Naive thymus-derived CD4-positive, alpha-beta T cell (primary cell): ENCODE measurements at regions not wholly inside any gene's neighbourhood (a gene's known extent, or its start where the extent isn't known, plus 50 kb on each side); places are given as distances from the start of the nearest gene placed in this dataset.
A peak's percentile ranks its signal among the peaks of the same experiment; 100 is the strongest.

Source experiments
- ATAC-seq: fragments of 150-1000 bp; cut with Tn5 transposase; 2 replicates; pipeline ENCODE4 v1.10.0; 2021; ENCODE audit warnings: mild to moderate bottlenecking, moderate library complexity
- CTCF ChIA-PET: fragments of 350-600 bp; sonication (Branson Sonifier 250); formaldehyde crosslinking; loops from one replicate; lab custom pipeline; 2021; ENCODE audit warnings: antibody characterized with exemption; lab: Charles Lee
- POLR2A ChIA-PET: fragments of 350-600 bp; sonication (Branson Sonifier 250); formaldehyde crosslinking; loops from one replicate; lab custom pipeline; 2021; ENCODE audit warnings: antibody characterized with exemption, inconsistent platforms; lab: Charles Lee
- DNase-seq, 9 donors: peaks; one replicate each; pipeline versions ENCODE4 v3.0.0 to v3.0.0-alpha.2; 2020 to 2022; ENCODE audit warnings: mixed read lengths in 1 of 9
- H3K27ac ChIP-seq: one replicate; pipeline ENCODE4 v1.7.0; 2013; ENCODE audit warnings: mild to moderate bottlenecking, low read depth, low read length, moderate library complexity
- H3K27me3 ChIP-seq, 2 donors: one replicate each; pipeline ENCODE4 v1.7.0; 2013; ENCODE audit warnings: low read length in 2 of 2, mild to moderate bottlenecking in 2 of 2, moderate library complexity in 2 of 2; ENCODE audit not compliant: control insufficient read depth in 2 of 2, insufficient read depth in 2 of 2
- H3K36me3 ChIP-seq, 3 experiments: 1 replicate in 2 of 3; 2 replicates in 1 of 3; pipeline ENCODE4 v1.7.0; 2013; ENCODE audit warnings: low read length in 3 of 3, mild to moderate bottlenecking in 3 of 3, moderate library complexity in 1 of 3; ENCODE audit not compliant: insufficient read depth in 3 of 3, control insufficient read depth in 2 of 3
- H3K4me1 ChIP-seq, 2 donors: one replicate each; pipeline ENCODE4 v1.7.0; 2013; ENCODE audit warnings: low read length in 2 of 2, mild to moderate bottlenecking in 2 of 2, moderate library complexity in 1 of 2; ENCODE audit not compliant: control insufficient read depth in 2 of 2, insufficient read depth in 2 of 2
- H3K4me3 ChIP-seq: 2 replicates; pipeline ENCODE4 v1.7.0; 2013; ENCODE audit warnings: mild to moderate bottlenecking, low read length
- H3K9me3 ChIP-seq, 3 experiments: 1 replicate in 2 of 3; 2 replicates in 1 of 3; pipeline ENCODE4 v1.7.0; 2013; ENCODE audit warnings: low read length in 3 of 3; ENCODE audit not compliant: control insufficient read depth in 2 of 3
- H3K27ac Mint-ChIP-seq, 9 donors: one replicate each; pipeline ENCODE4 v1.8.0; 2020 to 2022; ENCODE audit warnings: mixed read lengths in 9 of 9, mild to moderate bottlenecking in 8 of 9, moderate library complexity in 5 of 9, inconsistent platforms in 2 of 9
- H3K27me3 Mint-ChIP-seq, 5 donors: one replicate each; pipeline ENCODE4 v1.8.0; 2021 to 2022; ENCODE audit warnings: mixed read lengths in 5 of 5, mild to moderate bottlenecking in 1 of 5
- H3K36me3 Mint-ChIP-seq, 5 donors: one replicate each; pipeline ENCODE4 v1.8.0; 2020 to 2022; ENCODE audit warnings: mixed read lengths in 5 of 5, mild to moderate bottlenecking in 3 of 5, inconsistent platforms in 1 of 5
- H3K4me1 Mint-ChIP-seq, 7 donors: one replicate each; pipeline ENCODE4 v1.8.0; 2020 to 2022; ENCODE audit warnings: mixed read lengths in 7 of 7, mild to moderate bottlenecking in 3 of 7, inconsistent platforms in 1 of 7
- H3K4me3 Mint-ChIP-seq, 10 donors: one replicate each; pipeline ENCODE4 v1.8.0; 2020 to 2022; ENCODE audit warnings: mild to moderate bottlenecking in 10 of 10, mixed read lengths in 10 of 10, moderate library complexity in 6 of 10, inconsistent platforms in 2 of 10
- H3K9me3 Mint-ChIP-seq, 11 donors: one replicate each; pipeline ENCODE4 v1.8.0; 2020 to 2022; ENCODE audit warnings: mixed read lengths in 11 of 11, mild to moderate bottlenecking in 4 of 11, inconsistent platforms in 1 of 11, moderate library complexity in 1 of 11
- intact Hi-C, 2 donors: fragments of 100-400 bp; cut with micrococcal nuclease; formaldehyde crosslinking; loops; one replicate each; pipeline ENCODE4 v1.15.1; 2023

- ATAC-seq (no peak), DNase-seq (no peak)
- H3K27ac ChIP-seq, result no peak overlapping the region
- H3K27me3 Mint-ChIP-seq, result no peaks in the 10 kb centered on the region
- no peak overlapping the region for H3K4me3 Mint-ChIP-seq
- no peaks in the 10 kb centered on the region for H3K4me1 ChIP-seq
- intact Hi-C loops, result no loop called here
- CTCF ChIA-PET, result no interaction called here
- H3K36me3 ChIP-seq, result no peaks in the 10 kb centered on the region
- H3K4me3 ChIP-seq, result no peak overlapping the region
- no peaks in the 10 kb centered on the region for H3K9me3 ChIP-seq
- H3K9me3 Mint-ChIP-seq, result peaks cover 0 to 10% (median 3%) of the 10 kb centered on the region in 11 donors
- POLR2A ChIA-PET, result no interaction called here
- no peak overlapping the region for H3K27ac Mint-ChIP-seq
- H3K36me3 Mint-ChIP-seq, result peaks cover 0 to 3% (median 0%) of the 10 kb centered on the region in 5 donors
- H3K27me3 ChIP-seq, result no peaks in the 10 kb centered on the region
- H3K4me1 Mint-ChIP-seq, result peaks cover 0 to 6% (median 0%) of the 10 kb centered on the region in 7 donors
These were observed 633.6 kb downstream of the BCL11B start for GRCh38 chr14:98638366-98638765.

GRCh38 chr14:98647754-98648153 is 624.2 kb downstream of the BCL11B start:
- CTCF ChIA-PET, result no interaction called here
- Mint-ChIP-seq H3K4me3 (no peak overlapping the region), H3K27me3 (no peaks in the 10 kb centered on the region)

GRCh38 chr14:98651037-98651436 is 621.0 kb downstream of the BCL11B start:
- POLR2A ChIA-PET, result no interaction called here
- H3K36me3 Mint-ChIP-seq, result peaks cover 3 to 11% (median 9%) of the 10 kb centered on the region in 5 donors
- intact Hi-C loops, result no loop called here

More at GRCh38 chr14:98647754-98648153, 624.2 kb downstream of the BCL11B start:
- Histone ChIP-seq H3K4me1 (no peaks in the 10 kb centered on the region), H3K9me3 (no peaks in the 10 kb centered on the region), H3K27me3 (no peaks in the 10 kb centered on the region), H3K36me3 (no peaks in the 10 kb centered on the region), H3K27ac (no peak overlapping the region), H3K4me3 (no peak overlapping the region)
- H3K36me3 Mint-ChIP-seq, result no peaks in the 10 kb centered on the region
- H3K9me3 Mint-ChIP-seq, result peaks cover 0 to 3% (median 0%) of the 10 kb centered on the region in 11 donors
- peaks cover 0 to 3% (median 0%) of the 10 kb centered on the region in 7 donors for H3K4me1 Mint-ChIP-seq
- POLR2A ChIA-PET, result no interaction called here
- intact Hi-C loops, result no loop called here
- H3K27ac Mint-ChIP-seq, result no peak overlapping the region
- DNase-seq, result no peak
- ATAC-seq, result no peak

GRCh38 chr14:98665007-98665406 is 607.0 kb downstream of the BCL11B start:
- H3K27me3 Mint-ChIP-seq, result peaks cover 0 to 18% (median 0%) of the 10 kb centered on the region in 5 donors
- H3K27ac Mint-ChIP-seq, result peak overlapping the region in 2 of 9 donors; percentile 14 to 18

More at GRCh38 chr14:98651037-98651436, 621.0 kb downstream of the BCL11B start:
- peaks cover 0 to 3% (median 0%) of the 10 kb centered on the region in 7 donors for H3K4me1 Mint-ChIP-seq
- no peak overlapping the region for H3K27ac Mint-ChIP-seq
- no peak for ATAC-seq
- peaks cover 0 to 13% (median 10%) of the 10 kb centered on the region in 11 donors for H3K9me3 Mint-ChIP-seq
- H3K27ac ChIP-seq, result no peak overlapping the region
- CTCF ChIA-PET, result no interaction called here
- no peaks in the 10 kb centered on the region for H3K27me3 ChIP-seq
- H3K27me3 Mint-ChIP-seq, result no peaks in the 10 kb centered on the region
- H3K4me1 ChIP-seq, result no peaks in the 10 kb centered on the region
- no peaks in the 10 kb centered on the region for H3K36me3 ChIP-seq
- H3K4me3 ChIP-seq, result no peak overlapping the region
- no peak overlapping the region for H3K4me3 Mint-ChIP-seq
- DNase-seq, result no peak
- H3K9me3 ChIP-seq, result peaks cover 0 to 8% (median 0%) of the 10 kb centered on the region in 3 experiments

GRCh38 chr14:98666545-98666944 is 605.5 kb downstream of the BCL11B start:
- peaks cover 0 to 30% (median 0%) of the 10 kb centered on the region in 5 donors for H3K27me3 Mint-ChIP-seq
- no peak overlapping the region for H3K27ac Mint-ChIP-seq
- CTCF ChIA-PET, result no interaction called here
- ATAC-seq, result no peak
- H3K9me3 Mint-ChIP-seq, result peaks cover 0 to 2% (median 0%) of the 10 kb centered on the region in 11 donors
- intact Hi-C loops, result no loop called here
- Histone ChIP-seq H3K4me1 (peaks cover 0 to 4% of the 10 kb centered on the region in 2 donors), H3K27ac (no peak overlapping the region), H3K9me3 (no peaks in the 10 kb centered on the region), H3K36me3 (no peaks in the 10 kb centered on the region), H3K4me3 (no peak overlapping the region), H3K27me3 (no peaks in the 10 kb centered on the region)
- POLR2A ChIA-PET, result no interaction called here
- H3K36me3 Mint-ChIP-seq, result no peaks in the 10 kb centered on the region
- peaks cover 0 to 12% (median 6%) of the 10 kb centered on the region in 7 donors for H3K4me1 Mint-ChIP-seq
- no peak for DNase-seq
- H3K4me3 Mint-ChIP-seq, result no peak overlapping the region

More at GRCh38 chr14:98665007-98665406, 607.0 kb downstream of the BCL11B start:
- H3K9me3 Mint-ChIP-seq, result peaks cover 0 to 2% (median 0%) of the 10 kb centered on the region in 11 donors
- peaks cover 0 to 12% (median 6%) of the 10 kb centered on the region in 7 donors for H3K4me1 Mint-ChIP-seq
- Histone ChIP-seq H3K27me3 (no peaks in the 10 kb centered on the region), H3K36me3 (no peaks in the 10 kb centered on the region), H3K9me3 (no peaks in the 10 kb centered on the region), H3K4me3 (no peak overlapping the region), H3K4me1 (peaks cover 0 to 4% of the 10 kb centered on the region in 2 donors), H3K27ac (no peak overlapping the region)
- ChIA-PET CTCF (no interaction called here), POLR2A (no interaction called here)
- H3K36me3 Mint-ChIP-seq, result no peaks in the 10 kb centered on the region
- ATAC-seq (no peak), DNase-seq (no peak)
- intact Hi-C loops, result no loop called here
- no peak overlapping the region for H3K4me3 Mint-ChIP-seq

- Mint-ChIP-seq H3K27ac (no peak overlapping the region), H3K4me3 (no peak overlapping the region), H3K9me3 (peaks cover 0 to 11% (median 4%) of the 10 kb centered on the region in 11 donors), H3K27me3 (peaks cover 0 to 5% (median 2%) of the 10 kb centered on the region in 5 donors), H3K4me1 (peaks cover 0 to 6% (median 0%) of the 10 kb centered on the region in 7 donors), H3K36me3 (peaks cover 0 to 5% (median 0%) of the 10 kb centered on the region in 5 donors)
- Histone ChIP-seq H3K9me3 (no peaks in the 10 kb centered on the region), H3K4me3 (no peak overlapping the region), H3K27ac (no peak overlapping the region), H3K36me3 (no peaks in the 10 kb centered on the region), H3K27me3 (no peaks in the 10 kb centered on the region), H3K4me1 (no peaks in the 10 kb centered on the region)
- CTCF ChIA-PET, result no interaction called here
- intact Hi-C loops, result no loop called here
- DNase-seq (no peak), ATAC-seq (no peak)
- POLR2A ChIA-PET, result no interaction called here
These were observed 590.0 kb downstream of the BCL11B start for GRCh38 chr14:98682033-98682432.

GRCh38 chr14:98682726-98683125 is 589.3 kb downstream of the BCL11B start:
- Mint-ChIP-seq H3K27ac (no peak overlapping the region), H3K9me3 (peaks cover 0 to 11% (median 4%) of the 10 kb centered on the region in 11 donors), H3K36me3 (peaks cover 0 to 5% (median 0%) of the 10 kb centered on the region in 5 donors), H3K4me1 (peaks cover 0 to 6% (median 0%) of the 10 kb centered on the region in 7 donors), H3K4me3 (no peak overlapping the region), H3K27me3 (peaks cover 0 to 5% (median 0%) of the 10 kb centered on the region in 5 donors)
- CTCF ChIA-PET, result no interaction called here
- no peak for ATAC-seq
- Histone ChIP-seq H3K9me3 (no peaks in the 10 kb centered on the region), H3K4me1 (no peaks in the 10 kb centered on the region), H3K27me3 (no peaks in the 10 kb centered on the region), H3K4me3 (no peak overlapping the region), H3K36me3 (no peaks in the 10 kb centered on the region), H3K27ac (no peak overlapping the region)
- intact Hi-C loops, result no loop called here
- DNase-seq, result no peak
- POLR2A ChIA-PET, result interaction anchor here (0.8 kb wide), 1 partner anchor 143 kb away, joined by 3 read pairs; no protein-coding TSS in a partner anchor
